ENCODE measurements at regions not wholly inside any gene's neighbourhood (a gene's known extent, or its start where the extent isn't known, plus 50 kb on each side); places are given as distances from the start of the nearest gene placed in this dataset.

- DNase-seq: peak; percentile 15
Measured at GRCh38 chr4:124018383-124019317, 622.1 kb downstream of the SPRY1 start.

GRCh38 chr4:124019749-124020549 is 623.4 kb downstream of the SPRY1 start:
- DNase-seq: no peak

- DNase-seq: no peak
Measured at GRCh38 chr4:124025000-124025399, 628.4 kb downstream of the SPRY1 start.

- no peak for DNase-seq
Measured at GRCh38 chr4:124025428-124025827, 628.8 kb downstream of the SPRY1 start.

GRCh38 chr4:124028182-124028581 is 631.6 kb downstream of the SPRY1 start:
- no peak for DNase-seq

- DNase-seq: no peak
Measured at GRCh38 chr4:124030147-124030546, 633.6 kb downstream of the SPRY1 start.

- DNase-seq: no peak
Measured at GRCh38 chr4:124032035-124032434, 635.4 kb downstream of the SPRY1 start.

GRCh38 chr4:124035364-124036041 is 638.9 kb downstream of the SPRY1 start:
- DNase-seq: no peak

GRCh38 chr4:124037236-124037635 is 640.6 kb downstream of the SPRY1 start:
- DNase-seq: no peak

- DNase-seq: no peak
Measured at GRCh38 chr4:124044330-124044729, 647.7 kb downstream of the SPRY1 start.

GRCh38 chr4:124044867-124045266 is 648.3 kb downstream of the SPRY1 start:
- DNase-seq: no peak

- no peak for DNase-seq
Measured at GRCh38 chr4:124046190-124046589, 649.6 kb downstream of the SPRY1 start.

- no peak for DNase-seq
Measured at GRCh38 chr4:124053872-124054538, 657.4 kb downstream of the SPRY1 start.

GRCh38 chr4:124055336-124055735 is 657.2 kb downstream of the ANKRD50 start:
- DNase-seq: no peak

GRCh38 chr4:124055896-124056295 is 656.6 kb downstream of the ANKRD50 start:
- no peak for DNase-seq

- DNase-seq: peak; percentile 8
Measured at GRCh38 chr4:124060261-124060918, 652.1 kb downstream of the ANKRD50 start.

- DNase-seq: no peak
Measured at GRCh38 chr4:124061413-124061812, 651.1 kb downstream of the ANKRD50 start.

- no peak for DNase-seq
Measured at GRCh38 chr4:124065422-124065821, 647.1 kb downstream of the ANKRD50 start.

- DNase-seq: no peak
Measured at GRCh38 chr4:124065936-124066335, 646.6 kb downstream of the ANKRD50 start.

GRCh38 chr4:124066595-124066994 is 645.9 kb downstream of the ANKRD50 start:
- no peak for DNase-seq

- DNase-seq: no peak
Measured at GRCh38 chr4:124067046-124067445, 645.5 kb downstream of the ANKRD50 start.

Measured in RPMI8226 (cell line).